ENCODE measurements at regions not wholly inside any gene's neighbourhood (a gene's known extent, or its start where the extent isn't known, plus 50 kb on each side); places are given as distances from the start of the nearest gene placed in this dataset.

DNA sequence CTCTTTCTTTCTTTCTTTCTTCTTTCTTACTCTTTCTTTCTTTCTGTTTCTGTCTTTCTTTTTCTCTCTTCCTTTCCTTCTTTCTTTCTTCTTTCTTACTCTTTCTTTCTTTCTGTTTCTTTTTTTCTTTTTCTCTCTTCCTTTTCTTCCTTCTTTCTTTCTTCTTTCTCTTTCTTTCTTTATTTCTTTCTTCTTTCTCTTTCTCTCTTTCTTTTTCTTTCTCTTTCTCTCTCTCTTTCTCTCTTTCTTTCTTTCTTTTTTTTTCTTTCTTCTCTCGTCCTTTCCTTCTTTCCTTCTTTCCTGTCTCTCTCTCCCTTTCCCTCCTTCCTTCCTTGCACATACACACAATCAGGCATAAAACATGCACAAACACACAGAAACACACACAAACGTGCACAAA lies 79.3 kb upstream of the SHOX start:
- H4K20me1 ChIP-seq (ENCODE audit: insufficient read depth): no peaks in the 10 kb centered on the region
- ChIA-PET RAD21 (ENCODE audit: low non-redundant PET in 1 of 2, low total read pairs in 2 of 2, uncharacterized antibody in 2 of 2, unreplicated experiment in 2 of 2) (no interaction called here), POLR2A (no interaction called here), CTCF (no interaction called here)
- H3K9me3 ChIP-seq (ENCODE audit: control insufficient read depth in 1 of 2, insufficient read depth in 1 of 2, low read depth in 1 of 2, low read length in 2 of 2): no peaks in the 10 kb centered on the region
- no peak for ATAC-seq
- H3K4me3 ChIP-seq (replicated peaks in 1 of 2; ENCODE audit: low read depth in 1 of 2, low read length in 2 of 2): no peak overlapping the region
- no peak overlapping the region for H2AFZ ChIP-seq (ENCODE audit: low read depth, low read length, poor library complexity, severe bottlenecking)
- H3K4me1 ChIP-seq (ENCODE audit: control insufficient read depth in 1 of 2, insufficient read depth in 2 of 2, low read length in 2 of 2): no peaks in the 10 kb centered on the region
- intact Hi-C loops (cut with micrococcal nuclease): no loop called here
- H3K9me2 ChIP-seq (ENCODE audit: insufficient read depth): no peaks in the 10 kb centered on the region
- no peaks in the 10 kb centered on the region for H3K36me3 ChIP-seq (ENCODE audit: control insufficient read depth in 1 of 2, insufficient read depth in 2 of 2, low read length in 2 of 2)
- TF ChIP-seq ZFX (IDR thresholded peaks at IDR 0.05) (no peak), ZNF274 (IDR thresholded peaks at IDR 0.05; ENCODE audit: low read depth, low read length) (no peak), EZH2phosphoT487 (IDR thresholded peaks at IDR 0.05; ENCODE audit: borderline replicate concordance) (no peak), POLR2AphosphoS5 (IDR thresholded peaks at IDR 0.05; ENCODE audit: low read depth, low read length) (no peak), CBX3 (IDR thresholded peaks at IDR 0.05; ENCODE audit: low read depth) (no peak), EZH2 (IDR thresholded peaks at IDR 0.05) (no peak), SRF (IDR thresholded peaks at IDR 0.05; ENCODE audit: low read depth) (no peak), POLR2A (IDR thresholded peaks at IDR 0.05; ENCODE audit: borderline replicate concordance, extremely low read depth, insufficient read depth, insufficient read length) (no peak), RAD21 (IDR thresholded peaks at IDR 0.05; ENCODE audit: low read depth) (no peak), ATF3 (IDR thresholded peaks at IDR 0.05) (no peak), TCF7L2 (IDR thresholded peaks at IDR 0.05; ENCODE audit: borderline replicate concordance, extremely low read depth, insufficient read depth, insufficient read length) (no peak), ELF1 (IDR thresholded peaks at IDR 0.05; ENCODE audit: borderline replicate concordance, low read depth) (no peak), SIN3A (IDR thresholded peaks at IDR 0.05; ENCODE audit: low read depth) (no peak), SP1 (IDR thresholded peaks at IDR 0.05; ENCODE audit: low read depth) (no peak), CEBPB (IDR thresholded peaks at IDR 0.05; ENCODE audit: low read depth) (no peak)
- TF ChIP-seq, protein P1, sequence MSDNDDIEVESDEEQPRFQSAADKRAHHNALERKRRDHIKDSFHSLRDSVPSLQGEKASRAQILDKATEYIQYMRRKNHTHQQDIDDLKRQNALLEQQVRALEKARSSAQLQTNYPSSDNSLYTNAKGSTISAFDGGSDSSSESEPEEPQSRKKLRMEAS (IDR thresholded peaks at IDR 0.05): no peak
- H3K4me2 ChIP-seq (ENCODE audit: low read length): no peak overlapping the region
- H3K79me2 ChIP-seq (ENCODE audit: insufficient read depth, low read length): no peaks in the 10 kb centered on the region
- BruUV-seq (replicated peaks): no TSS peak
- H3K27me3 ChIP-seq (ENCODE audit: insufficient read depth, low read length): no peaks in the 10 kb centered on the region
- no peak overlapping the region for H3K9ac ChIP-seq (ENCODE audit: low read length)
- DNase-seq (ENCODE audit: low read depth, low spot score): no peak
- H3K27ac ChIP-seq (ENCODE audit: low read depth, low read length): no peak overlapping the region
